Astrocyte (in vitro differentiated cells and primary cell): ENCODE measurements at regions not wholly inside any gene's neighbourhood (a gene's known extent, or its start where the extent isn't known, plus 50 kb on each side); places are given as distances from the start of the nearest gene placed in this dataset.
A peak's percentile ranks its signal among the peaks of the same experiment; 100 is the strongest.

Experiments
- DNase-seq: peaks from one replicate; pipeline ENCODE4 v3.0.0-alpha.2; 2010; ENCODE audit warnings: low read depth
- FAIRE-seq: peaks from 2 replicates; lab custom pipeline; 2011; peaks lifted over from hg19 to GRCh38; lab: Jason Lieb, UNC
- H2AFZ ChIP-seq: 2 replicates; pipeline ENCODE4 v1.6.0; 2012; ENCODE audit warnings: low read depth, low read length, inconsistent platforms
- H3K27ac ChIP-seq: 2 replicates; pipeline ENCODE4 v1.5.1; 2011; ENCODE audit warnings: low read depth, low read length, inconsistent platforms
- H3K27me3 ChIP-seq: 2 replicates; pipeline ENCODE4 v1.6.0; 2011; ENCODE audit warnings: low read length, inconsistent platforms; ENCODE audit not compliant: insufficient read depth
- H3K36me3 ChIP-seq: 2 replicates; pipeline ENCODE4 v1.5.1; 2011; ENCODE audit warnings: low read length, inconsistent platforms; ENCODE audit not compliant: insufficient read depth
- H3K4me1 ChIP-seq: 2 replicates; pipeline ENCODE4 v1.5.1; 2011; ENCODE audit warnings: low read length, inconsistent platforms; ENCODE audit not compliant: insufficient read depth
- H3K4me2 ChIP-seq: 2 replicates; pipeline ENCODE4 v1.6.0; 2012; ENCODE audit warnings: low read length, inconsistent platforms
- H3K4me3 ChIP-seq: 2 replicates; pipeline ENCODE4 v1.5.1; 2011; ENCODE audit warnings: low read depth, mild to moderate bottlenecking, low read length, inconsistent platforms; ENCODE audit not compliant: insufficient read depth
- H3K79me2 ChIP-seq: 2 replicates; pipeline ENCODE4 v1.6.0; 2012; ENCODE audit warnings: mild to moderate bottlenecking, low read length, inconsistent platforms; ENCODE audit not compliant: insufficient read depth
- H3K9ac ChIP-seq: 2 replicates; pipeline ENCODE4 v1.6.0; 2012; ENCODE audit warnings: mild to moderate bottlenecking, low read length, inconsistent platforms
- H3K9me3 ChIP-seq: 2 replicates; pipeline ENCODE4 v1.5.1; 2012; ENCODE audit warnings: low read depth, mild to moderate bottlenecking, low read length, inconsistent platforms; ENCODE audit not compliant: insufficient read depth
- H4K20me1 ChIP-seq: 2 replicates; pipeline ENCODE4 v1.6.0; 2012; ENCODE audit warnings: low read length, inconsistent platforms; ENCODE audit not compliant: insufficient read depth
- H3K27ac Mint-ChIP-seq: one replicate; pipeline ENCODE4 v1.8.0; 2021; ENCODE audit warnings: mild to moderate bottlenecking, mixed read lengths; ENCODE audit not compliant: unreplicated experiment
- H3K27me3 Mint-ChIP-seq: one replicate; pipeline ENCODE4 v1.8.0; 2021; ENCODE audit warnings: low read depth, mixed read lengths; ENCODE audit not compliant: unreplicated experiment
- H3K36me3 Mint-ChIP-seq: one replicate; pipeline ENCODE4 v1.8.0; 2021; ENCODE audit warnings: low read depth, mixed read lengths; ENCODE audit not compliant: unreplicated experiment
- H3K4me1 Mint-ChIP-seq: one replicate; pipeline ENCODE4 v1.8.0; 2021; ENCODE audit warnings: low read depth, mixed read lengths; ENCODE audit not compliant: unreplicated experiment
- H3K4me3 Mint-ChIP-seq: one replicate; pipeline ENCODE4 v1.8.0; 2021; ENCODE audit warnings: mild to moderate bottlenecking, moderate library complexity, mixed read lengths; ENCODE audit not compliant: unreplicated experiment
- H3K9me3 Mint-ChIP-seq: one replicate; pipeline ENCODE4 v1.8.0; 2021; ENCODE audit warnings: mild to moderate bottlenecking, mixed read lengths; ENCODE audit not compliant: unreplicated experiment
- EZH2 ChIP-seq: IDR thresholded peaks from 2 replicates; pipeline ENCODE4 v1.6.1; 2012; ENCODE audit warnings: mild to moderate bottlenecking, low read length, inconsistent platforms; ENCODE audit not compliant: insufficient read depth
- TF ChIP-seq, protein P1 (sequence below): IDR thresholded peaks from 2 replicates; pipeline ENCODE4 v1.5.1; 2011; ENCODE audit warnings: low read depth, mild to moderate bottlenecking, inconsistent platforms, low read length, moderate library complexity; ENCODE audit not compliant: insufficient read depth

DNA sequence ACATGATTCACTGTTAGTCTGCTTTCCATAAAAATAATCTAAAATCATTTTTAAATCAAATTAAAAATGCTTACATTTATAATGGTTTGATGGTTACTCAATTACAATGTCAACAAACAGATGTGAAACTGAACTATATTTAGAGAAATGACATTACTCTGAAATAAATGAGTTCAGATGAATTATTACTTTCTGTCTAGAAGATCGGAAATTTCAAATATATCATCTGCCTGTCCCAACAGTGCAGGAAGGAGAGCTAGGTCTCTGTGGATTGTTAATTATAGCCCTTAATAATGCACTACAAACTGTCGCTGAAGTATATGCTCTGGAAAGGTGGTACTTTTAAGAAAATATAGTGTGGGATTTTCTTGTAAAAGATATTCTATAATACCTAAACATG lies 109.8 kb downstream of the DSEL start:
- FAIRE-seq: no peak
- no peak for TF ChIP-seq EZH2

DNA sequence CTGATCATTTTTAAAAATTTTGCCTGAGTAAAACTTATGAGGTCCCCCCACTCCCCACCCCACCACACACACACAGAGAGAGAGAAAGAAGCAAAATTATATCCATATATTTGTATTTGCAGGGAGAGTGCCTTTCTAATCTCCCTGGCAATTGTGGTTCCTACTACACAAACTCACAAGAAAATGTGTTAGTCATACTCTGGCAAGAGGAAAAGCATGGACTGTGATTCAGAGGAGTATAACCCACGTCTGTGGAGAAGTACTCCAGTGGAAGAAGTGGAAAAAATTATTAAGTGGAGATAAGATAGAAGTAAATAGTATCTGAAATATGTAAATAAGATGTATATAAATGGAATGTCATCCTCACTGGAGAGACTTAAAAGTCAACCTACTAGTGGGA lies 114.0 kb downstream of the DSEL start:
- H3K27me3 Mint-ChIP-seq: no peaks in the 10 kb centered on the region
- no peaks in the 10 kb centered on the region for H3K36me3 ChIP-seq
- H3K36me3 Mint-ChIP-seq: no peaks in the 10 kb centered on the region
- no peaks in the 10 kb centered on the region for H4K20me1 ChIP-seq
- H3K4me3 ChIP-seq: no peak overlapping the region
- H3K79me2 ChIP-seq: no peaks in the 10 kb centered on the region
- H3K27ac ChIP-seq: peak overlapping the region; percentile 19
- no peak overlapping the region for H3K9ac ChIP-seq
- no peaks in the 10 kb centered on the region for H3K9me3 ChIP-seq
- peaks cover 8% of the 10 kb centered on the region for H3K4me1 ChIP-seq
- FAIRE-seq (peak; percentile 88), DNase-seq (peak; percentile 91)
- no peak overlapping the region for H3K4me3 Mint-ChIP-seq
- H3K9me3 Mint-ChIP-seq: no peaks in the 10 kb centered on the region
- H2AFZ ChIP-seq: no peak overlapping the region
- TF ChIP-seq, protein P1, sequence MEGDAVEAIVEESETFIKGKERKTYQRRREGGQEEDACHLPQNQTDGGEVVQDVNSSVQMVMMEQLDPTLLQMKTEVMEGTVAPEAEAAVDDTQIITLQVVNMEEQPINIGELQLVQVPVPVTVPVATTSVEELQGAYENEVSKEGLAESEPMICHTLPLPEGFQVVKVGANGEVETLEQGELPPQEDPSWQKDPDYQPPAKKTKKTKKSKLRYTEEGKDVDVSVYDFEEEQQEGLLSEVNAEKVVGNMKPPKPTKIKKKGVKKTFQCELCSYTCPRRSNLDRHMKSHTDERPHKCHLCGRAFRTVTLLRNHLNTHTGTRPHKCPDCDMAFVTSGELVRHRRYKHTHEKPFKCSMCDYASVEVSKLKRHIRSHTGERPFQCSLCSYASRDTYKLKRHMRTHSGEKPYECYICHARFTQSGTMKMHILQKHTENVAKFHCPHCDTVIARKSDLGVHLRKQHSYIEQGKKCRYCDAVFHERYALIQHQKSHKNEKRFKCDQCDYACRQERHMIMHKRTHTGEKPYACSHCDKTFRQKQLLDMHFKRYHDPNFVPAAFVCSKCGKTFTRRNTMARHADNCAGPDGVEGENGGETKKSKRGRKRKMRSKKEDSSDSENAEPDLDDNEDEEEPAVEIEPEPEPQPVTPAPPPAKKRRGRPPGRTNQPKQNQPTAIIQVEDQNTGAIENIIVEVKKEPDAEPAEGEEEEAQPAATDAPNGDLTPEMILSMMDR: no peak
- no peak for TF ChIP-seq EZH2
- H3K27ac Mint-ChIP-seq: peak overlapping the region; percentile 71
- no peaks in the 10 kb centered on the region for H3K27me3 ChIP-seq
- peaks cover 15% of the 10 kb centered on the region for H3K4me1 Mint-ChIP-seq
- peak overlapping the region; percentile 16 for H3K4me2 ChIP-seq

More for the DNA sequence above, 109.8 kb downstream of the DSEL start:
- Mint-ChIP-seq H3K27me3 (no peaks in the 10 kb centered on the region), H3K4me3 (no peak overlapping the region), H3K4me1 (peaks cover 15% of the 10 kb centered on the region), H3K27ac (no peak overlapping the region), H3K9me3 (no peaks in the 10 kb centered on the region), H3K36me3 (no peaks in the 10 kb centered on the region)
- H3K36me3 ChIP-seq: no peaks in the 10 kb centered on the region
- no peak overlapping the region for H3K4me3 ChIP-seq
- no peak overlapping the region for H3K4me2 ChIP-seq
- H3K79me2 ChIP-seq: no peaks in the 10 kb centered on the region
- no peaks in the 10 kb centered on the region for H3K9me3 ChIP-seq
- no peak overlapping the region for H3K27ac ChIP-seq
- H4K20me1 ChIP-seq: no peaks in the 10 kb centered on the region
- H3K4me1 ChIP-seq: peaks cover 13% of the 10 kb centered on the region
- H3K27me3 ChIP-seq: no peaks in the 10 kb centered on the region
- no peak for DNase-seq
- H3K9ac ChIP-seq: no peak overlapping the region
- no peak overlapping the region for H2AFZ ChIP-seq

DNA sequence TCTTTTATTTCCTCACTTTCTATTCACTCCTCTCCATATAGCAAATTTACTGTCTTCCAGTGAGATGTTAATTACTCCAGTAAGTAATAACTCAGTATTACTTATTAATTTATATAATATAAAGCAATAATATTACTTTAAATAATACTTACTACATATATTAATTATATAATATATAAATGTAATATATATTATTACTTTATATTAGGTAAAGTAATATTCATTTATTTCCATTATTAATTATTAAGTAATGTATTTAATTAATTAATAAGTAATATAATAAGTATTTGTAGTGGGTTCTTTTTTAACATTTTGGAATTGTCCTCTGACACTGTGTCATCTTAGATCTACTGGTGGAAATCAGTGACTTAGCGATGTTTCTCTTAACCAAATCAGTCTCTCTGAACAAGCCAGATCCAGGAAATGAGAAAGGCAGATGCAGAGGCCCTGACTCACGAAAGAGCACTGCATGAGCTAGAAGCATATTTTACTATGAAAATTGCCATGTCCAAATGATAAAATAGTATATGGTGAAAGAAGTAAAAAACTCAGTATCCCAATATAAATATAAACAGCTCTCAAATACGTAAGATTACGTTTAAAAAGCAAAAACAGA lies 115.9 kb downstream of the DSEL start:
- Mint-ChIP-seq H3K4me3 (no peak overlapping the region), H3K27ac (peak overlapping the region; percentile 64), H3K4me1 (peaks cover 15% of the 10 kb centered on the region), H3K27me3 (no peaks in the 10 kb centered on the region), H3K9me3 (no peaks in the 10 kb centered on the region), H3K36me3 (no peaks in the 10 kb centered on the region)
- H3K36me3 ChIP-seq: no peaks in the 10 kb centered on the region
- no peak overlapping the region for H3K9ac ChIP-seq
- no peak overlapping the region for H3K4me3 ChIP-seq
- no peaks in the 10 kb centered on the region for H3K9me3 ChIP-seq
- H4K20me1 ChIP-seq: no peaks in the 10 kb centered on the region
- no peak overlapping the region for H2AFZ ChIP-seq
- H3K27me3 ChIP-seq: no peaks in the 10 kb centered on the region
- peaks cover 8% of the 10 kb centered on the region for H3K4me1 ChIP-seq
- no peaks in the 10 kb centered on the region for H3K79me2 ChIP-seq
- no peak overlapping the region for H3K4me2 ChIP-seq
- peak; percentile 53 for DNase-seq
- FAIRE-seq: no peak
- TF ChIP-seq EZH2: no peak
- TF ChIP-seq, protein P1: no peak
- no peak overlapping the region for H3K27ac ChIP-seq
